AG04449 (cell line): ENCODE measurements at regions not wholly inside any gene's neighbourhood (a gene's known extent, or its start where the extent isn't known, plus 50 kb on each side); places are given as distances from the start of the nearest gene placed in this dataset.

Experiments
- CTCF ChIA-PET: fragments of 350-600 bp; formaldehyde crosslinking; extraction: SDS; loops from one replicate; lab custom pipeline; 2021; ENCODE audit warnings: antibody characterized with exemption; lab: Yijun Ruan, JAX
- POLR2A ChIA-PET: fragments of 400-600, 350-600 bp; formaldehyde crosslinking; extraction: SDS; loops from one replicate; lab custom pipeline; 2020; ENCODE audit warnings: antibody characterized with exemption, inconsistent platforms; lab: Yijun Ruan, JAX
- DNase-seq: peaks from one replicate; pipeline ENCODE4 v3.0.0-alpha.2; 2010; ENCODE audit warnings: low read depth, low spot score
- H3K4me3 ChIP-seq: 2 replicates; pipeline ENCODE4 v1.5.1; 2011; ENCODE audit warnings: low read depth, mild to moderate bottlenecking, control low read depth, low read length
- TF ChIP-seq, protein P1 (sequence below): IDR thresholded peaks from one replicate; pipeline ENCODE4 v1.5.1; 2011; ENCODE audit warnings: mild to moderate bottlenecking, moderate library complexity, low read length, control low read depth, inconsistent platforms; ENCODE audit not compliant: insufficient read depth; ENCODE audit errors: missing control alignments

DNA sequence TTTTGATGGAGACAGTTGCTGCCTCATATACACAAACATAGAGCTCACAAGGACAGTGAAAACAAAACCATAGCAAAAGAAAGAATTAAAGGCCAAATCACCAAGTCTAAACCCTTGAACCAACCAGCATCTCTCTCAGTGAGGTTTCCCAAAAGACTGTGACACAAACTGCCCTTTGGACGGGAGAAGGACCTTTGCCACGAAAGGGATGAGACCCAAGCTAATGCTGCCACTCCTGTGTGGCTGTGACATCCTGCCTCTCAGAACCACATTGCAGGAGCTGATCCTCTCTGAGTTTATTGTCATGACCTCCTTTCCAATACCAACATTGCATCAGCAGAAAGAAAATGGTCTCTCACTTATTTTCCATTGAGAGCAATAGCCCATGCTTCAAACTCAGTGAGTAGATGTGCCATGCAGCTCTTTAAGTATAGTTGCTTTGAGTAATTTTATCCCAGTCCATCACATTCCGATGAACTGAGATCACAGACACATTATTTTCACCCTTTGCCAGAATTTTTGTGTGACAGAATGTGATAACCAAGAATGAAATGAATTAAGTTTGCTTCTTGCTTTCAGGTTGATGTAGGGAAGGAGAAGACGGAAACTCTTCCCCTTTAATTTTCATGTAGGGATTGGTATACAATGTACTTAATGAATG lies 133.5 kb upstream of the IRS2 start:
- no peak overlapping the region for H3K4me3 ChIP-seq
- TF ChIP-seq, protein P1, sequence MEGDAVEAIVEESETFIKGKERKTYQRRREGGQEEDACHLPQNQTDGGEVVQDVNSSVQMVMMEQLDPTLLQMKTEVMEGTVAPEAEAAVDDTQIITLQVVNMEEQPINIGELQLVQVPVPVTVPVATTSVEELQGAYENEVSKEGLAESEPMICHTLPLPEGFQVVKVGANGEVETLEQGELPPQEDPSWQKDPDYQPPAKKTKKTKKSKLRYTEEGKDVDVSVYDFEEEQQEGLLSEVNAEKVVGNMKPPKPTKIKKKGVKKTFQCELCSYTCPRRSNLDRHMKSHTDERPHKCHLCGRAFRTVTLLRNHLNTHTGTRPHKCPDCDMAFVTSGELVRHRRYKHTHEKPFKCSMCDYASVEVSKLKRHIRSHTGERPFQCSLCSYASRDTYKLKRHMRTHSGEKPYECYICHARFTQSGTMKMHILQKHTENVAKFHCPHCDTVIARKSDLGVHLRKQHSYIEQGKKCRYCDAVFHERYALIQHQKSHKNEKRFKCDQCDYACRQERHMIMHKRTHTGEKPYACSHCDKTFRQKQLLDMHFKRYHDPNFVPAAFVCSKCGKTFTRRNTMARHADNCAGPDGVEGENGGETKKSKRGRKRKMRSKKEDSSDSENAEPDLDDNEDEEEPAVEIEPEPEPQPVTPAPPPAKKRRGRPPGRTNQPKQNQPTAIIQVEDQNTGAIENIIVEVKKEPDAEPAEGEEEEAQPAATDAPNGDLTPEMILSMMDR: no peak
- no peak for DNase-seq
- ChIA-PET CTCF (interaction anchor here (0.6 kb wide), 1 partner anchor 18 kb away, joined by 3 read pairs; no protein-coding TSS in a partner anchor), POLR2A (no interaction called here)

DNA sequence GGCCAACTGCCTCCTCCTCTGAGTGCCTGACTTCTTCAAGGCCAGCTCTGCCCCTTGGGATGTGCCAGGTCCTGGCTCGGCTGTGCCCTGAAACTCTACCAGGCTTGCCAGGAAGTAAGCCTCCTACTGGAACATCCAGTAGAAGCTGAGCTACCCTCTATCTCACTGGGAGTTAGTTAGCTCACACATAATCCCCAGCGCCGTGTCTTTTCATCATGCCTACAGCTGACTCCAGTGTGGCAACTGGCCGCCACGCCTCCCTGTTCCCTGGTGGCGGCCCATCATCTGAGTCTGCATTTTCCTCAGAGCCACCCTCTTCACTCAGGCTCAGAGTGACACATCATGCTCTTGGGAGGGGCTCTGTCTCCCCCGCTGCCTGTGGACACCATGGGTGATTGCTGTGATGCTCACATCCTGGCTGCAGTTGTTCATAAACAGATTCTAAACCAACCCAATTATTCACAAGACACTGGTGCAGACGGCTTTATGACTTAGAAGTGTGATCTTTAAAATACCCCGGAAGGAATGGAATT lies 131.9 kb upstream of the IRS2 start:
- ChIA-PET CTCF (no interaction called here), POLR2A (no interaction called here)
- H3K4me3 ChIP-seq: no peak overlapping the region
- no peak for DNase-seq
- TF ChIP-seq, protein P1: no peak

DNA sequence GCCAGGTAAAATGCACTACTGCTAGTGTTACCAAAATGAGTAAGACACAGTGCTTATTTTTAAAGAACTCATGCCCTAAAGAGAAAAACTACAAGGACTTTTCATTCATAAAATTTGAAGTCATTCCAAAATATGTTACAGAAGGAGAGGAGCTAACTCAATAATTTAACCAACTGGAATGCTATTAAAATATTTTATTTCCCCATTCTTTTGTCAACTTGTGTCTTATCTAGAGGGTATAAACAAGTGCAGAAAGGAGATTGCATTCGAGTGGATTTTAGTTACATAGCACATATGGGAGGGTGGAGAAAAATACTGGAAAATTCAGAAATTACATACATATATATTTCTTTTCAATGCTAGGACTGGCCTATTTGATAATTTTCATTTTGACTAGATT lies 131.0 kb upstream of the IRS2 start:
- TF ChIP-seq, protein P1: no peak
- ChIA-PET CTCF (no interaction called here), POLR2A (no interaction called here)
- no peak overlapping the region for H3K4me3 ChIP-seq
- DNase-seq: no peak

DNA sequence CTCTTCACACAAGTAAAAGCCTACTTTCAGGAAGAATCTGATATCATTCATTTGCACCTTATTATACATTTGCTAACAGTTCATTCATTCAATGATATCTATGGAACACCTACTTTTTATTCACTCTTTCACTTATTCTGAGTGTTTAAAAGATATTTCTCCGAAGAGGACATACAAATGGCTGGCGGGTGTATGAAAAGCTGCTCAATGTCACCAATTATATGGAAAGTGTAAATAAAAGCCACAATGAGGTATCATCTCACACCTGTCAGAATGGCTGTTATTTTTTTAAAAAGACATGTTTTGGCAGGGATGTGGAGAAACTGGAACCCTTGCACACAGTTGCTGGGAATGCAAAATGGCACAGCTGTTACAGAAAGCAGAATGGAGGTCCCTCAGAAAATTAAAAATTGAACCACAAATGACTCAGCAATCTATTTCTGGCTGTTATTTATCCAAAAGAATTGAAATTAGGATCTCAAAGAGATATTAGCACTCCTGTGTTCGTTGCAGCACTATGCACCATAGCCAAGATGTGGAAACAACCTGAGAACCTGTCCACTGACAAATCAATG lies 127.6 kb upstream of the IRS2 start:
- H3K4me3 ChIP-seq: no peak overlapping the region
- ChIA-PET POLR2A (no interaction called here), CTCF (interaction anchor here (1.2 kb wide), 1 partner anchor 18 kb away, joined by 3 read pairs; no protein-coding TSS in a partner anchor)
- no peak for DNase-seq
- TF ChIP-seq, protein P1: no peak

DNA sequence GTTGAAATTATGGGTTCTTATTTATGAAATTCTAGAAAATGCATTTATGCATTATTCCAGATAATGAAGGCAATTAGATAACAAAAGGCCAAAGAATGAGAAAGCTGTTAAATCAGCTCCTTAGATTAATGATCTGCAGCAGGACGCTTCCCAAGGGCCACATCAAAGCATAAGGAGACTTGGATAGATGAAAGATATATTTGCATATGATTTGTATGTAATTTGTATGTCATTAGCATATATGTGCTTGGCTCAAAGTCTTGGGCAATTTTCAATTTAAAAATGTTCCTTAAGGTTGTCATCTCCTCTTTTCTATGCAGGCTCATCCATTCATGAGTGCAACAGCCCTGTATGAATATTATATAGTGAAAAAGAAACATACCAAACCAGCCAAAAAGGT lies 126.8 kb upstream of the IRS2 start:
- TF ChIP-seq, protein P1: no peak
- no peak for DNase-seq
- CTCF ChIA-PET: interaction anchor here (2.1 kb wide), 1 partner anchor 11 kb away, joined by 4 read pairs; no protein-coding TSS in a partner anchor
- H3K4me3 ChIP-seq: no peak overlapping the region
- POLR2A ChIA-PET: no interaction called here

DNA sequence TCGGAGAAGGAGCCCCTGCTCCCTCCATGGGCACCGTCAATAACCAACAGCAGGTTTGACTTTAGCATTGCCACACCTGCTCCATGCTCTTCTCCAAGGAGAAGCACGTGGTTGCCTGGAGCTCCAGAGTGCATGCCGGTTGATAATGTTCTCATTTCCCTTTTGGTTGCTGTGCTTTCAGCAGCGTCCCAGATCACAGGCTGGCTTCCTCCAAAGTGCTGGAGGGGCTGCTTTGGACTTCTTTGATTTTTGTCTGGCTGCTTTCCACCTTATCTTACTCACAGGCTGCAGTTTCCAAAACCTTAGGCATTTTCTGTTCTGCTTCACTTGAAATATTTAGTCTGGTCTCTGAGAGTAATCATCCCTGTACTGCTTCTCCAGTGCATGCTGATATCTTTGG lies 123.8 kb upstream of the IRS2 start:
- TF ChIP-seq, protein P1: no peak
- POLR2A ChIA-PET: no interaction called here
- CTCF ChIA-PET: no interaction called here
- no peak overlapping the region for H3K4me3 ChIP-seq
- no peak for DNase-seq
